ENCODE measurements at regions not wholly inside any gene's neighbourhood (a gene's known extent, or its start where the extent isn't known, plus 50 kb on each side); places are given as distances from the start of the nearest gene placed in this dataset.

GRCh38 chr12:131352296-131352900, 358.5 kb upstream of the SFSWAP start:
- Histone ChIP-seq H3K9me2 (ENCODE audit: low read depth, low read length) (no peaks in the 10 kb centered on the region), H3F3A (ENCODE audit: insufficient read depth, low read length) (no peaks in the 10 kb centered on the region), H3K4me3 (ENCODE audit: low read depth, low read length, poor library complexity, severe bottlenecking) (no peak overlapping the region), H3K27ac (ENCODE audit: low read depth, low read length, poor library complexity, severe bottlenecking) (no peak overlapping the region), H3K9ac (ENCODE audit: low read length) (no peak overlapping the region), H4K20me1 (ENCODE audit: insufficient read depth, low read length) (no peaks in the 10 kb centered on the region), H3K36me3 (ENCODE audit: insufficient read depth, low read length) (no peaks in the 10 kb centered on the region; the same call in 1 of the 2 replicates), H3K4me1 (ENCODE audit: insufficient read depth, low read length, severe bottlenecking) (no peaks in the 10 kb centered on the region), H3K4me2 (ENCODE audit: low read length) (no peak overlapping the region), H3K79me2 (ENCODE audit: insufficient read depth, low read length) (no peaks in the 10 kb centered on the region), H3K9me3 (ENCODE audit: low read length) (peaks cover 6% of the 10 kb centered on the region; the same call in 1 of the 2 replicates), H2AFZ (ENCODE audit: low read length) (no peak overlapping the region), H3K27me3 (ENCODE audit: insufficient read depth, low read length) (no peaks in the 10 kb centered on the region)
- TF ChIP-seq EZH2 (IDR thresholded peaks at IDR 0.05; ENCODE audit: borderline replicate concordance, low read length): no peak
- no peak for TF ChIP-seq CTCF (IDR thresholded peaks at IDR 0.05; ENCODE audit: low read length)

- H2AFZ ChIP-seq (ENCODE audit: low read length): no peak overlapping the region
- H3K79me2 ChIP-seq (ENCODE audit: insufficient read depth, low read length): no peaks in the 10 kb centered on the region
- no peaks in the 10 kb centered on the region for H3F3A ChIP-seq (ENCODE audit: insufficient read depth, low read length)
- TF ChIP-seq EZH2 (IDR thresholded peaks at IDR 0.05; ENCODE audit: borderline replicate concordance, low read length): no peak
- no peak for TF ChIP-seq CTCF (IDR thresholded peaks at IDR 0.05; ENCODE audit: low read length)
- H3K27ac ChIP-seq (ENCODE audit: low read depth, low read length, poor library complexity, severe bottlenecking): no peak overlapping the region
- H3K4me3 ChIP-seq (ENCODE audit: low read depth, low read length, poor library complexity, severe bottlenecking): no peak overlapping the region
- peaks cover 6% of the 10 kb centered on the region; the same call in 1 of the 2 replicates for H3K9me3 ChIP-seq (ENCODE audit: low read length)
- H3K4me1 ChIP-seq (ENCODE audit: insufficient read depth, low read length, severe bottlenecking): no peaks in the 10 kb centered on the region
- no peaks in the 10 kb centered on the region for H3K27me3 ChIP-seq (ENCODE audit: insufficient read depth, low read length)
- no peak overlapping the region for H3K4me2 ChIP-seq (ENCODE audit: low read length)
- no peaks in the 10 kb centered on the region for H3K9me2 ChIP-seq (ENCODE audit: low read depth, low read length)
- no peak overlapping the region for H3K9ac ChIP-seq (ENCODE audit: low read length)
- no peaks in the 10 kb centered on the region for H4K20me1 ChIP-seq (ENCODE audit: insufficient read depth, low read length)
- H3K36me3 ChIP-seq (ENCODE audit: insufficient read depth, low read length): no peaks in the 10 kb centered on the region; the same call in 1 of the 2 replicates
Observed at GRCh38 chr12:131353376-131353775, 357.5 kb upstream of the SFSWAP start.

- Histone ChIP-seq H3K79me2 (ENCODE audit: insufficient read depth, low read length) (no peaks in the 10 kb centered on the region), H3K4me1 (ENCODE audit: insufficient read depth, low read length, severe bottlenecking) (no peaks in the 10 kb centered on the region), H3K9ac (ENCODE audit: low read length) (no peak overlapping the region), H3K27me3 (ENCODE audit: insufficient read depth, low read length) (no peaks in the 10 kb centered on the region), H3F3A (ENCODE audit: insufficient read depth, low read length) (no peaks in the 10 kb centered on the region), H3K27ac (ENCODE audit: low read depth, low read length, poor library complexity, severe bottlenecking) (no peak overlapping the region), H2AFZ (ENCODE audit: low read length) (no peak overlapping the region), H3K9me2 (ENCODE audit: low read depth, low read length) (no peaks in the 10 kb centered on the region), H3K9me3 (ENCODE audit: low read length) (peaks cover 6% of the 10 kb centered on the region; the same call in 1 of the 2 replicates), H4K20me1 (ENCODE audit: insufficient read depth, low read length) (no peaks in the 10 kb centered on the region), H3K4me3 (ENCODE audit: low read depth, low read length, poor library complexity, severe bottlenecking) (no peak overlapping the region), H3K4me2 (ENCODE audit: low read length) (no peak overlapping the region), H3K36me3 (ENCODE audit: insufficient read depth, low read length) (no peaks in the 10 kb centered on the region; the same call in 1 of the 2 replicates)
- no peak for TF ChIP-seq EZH2 (IDR thresholded peaks at IDR 0.05; ENCODE audit: borderline replicate concordance, low read length)
- no peak for TF ChIP-seq CTCF (IDR thresholded peaks at IDR 0.05; ENCODE audit: low read length)
Observed at GRCh38 chr12:131353826-131354225, 357.1 kb upstream of the SFSWAP start.

Data from OCI-LY1 (cell line).